ENCODE measurements at regions not wholly inside any gene's neighbourhood (a gene's known extent, or its start where the extent isn't known, plus 50 kb on each side); places are given as distances from the start of the nearest gene placed in this dataset.
A peak's percentile ranks its signal among the peaks of the same experiment; 100 is the strongest.

GRCh38 chr1:201696217-201696761, 132.7 kb upstream of the IPO9 start:
- peaks cover 8 to 53% of the 10 kb centered on the region in 2 donors for H3K4me1 ChIP-seq
- H3K9me3 ChIP-seq = no peaks in the 10 kb centered on the region
- H3K27ac ChIP-seq = peak overlapping the region; percentile 74 to 82 (median 78)
- peak; percentile 97 to 98 for DNase-seq
- no peaks in the 10 kb centered on the region for H3K36me3 ChIP-seq
- no peaks in the 10 kb centered on the region for H3K27me3 ChIP-seq
- 21 to 32% methylated on average over 13 of the region's 13 CpGs for WGBS, 2 donors
- intact Hi-C loops (cut with DNase I) = no loop called here
- peak in 1 of 2 donors; percentile 54 for TF ChIP-seq POLR2A (IDR thresholded peaks at IDR 0.05)
- TF ChIP-seq, protein P1, sequence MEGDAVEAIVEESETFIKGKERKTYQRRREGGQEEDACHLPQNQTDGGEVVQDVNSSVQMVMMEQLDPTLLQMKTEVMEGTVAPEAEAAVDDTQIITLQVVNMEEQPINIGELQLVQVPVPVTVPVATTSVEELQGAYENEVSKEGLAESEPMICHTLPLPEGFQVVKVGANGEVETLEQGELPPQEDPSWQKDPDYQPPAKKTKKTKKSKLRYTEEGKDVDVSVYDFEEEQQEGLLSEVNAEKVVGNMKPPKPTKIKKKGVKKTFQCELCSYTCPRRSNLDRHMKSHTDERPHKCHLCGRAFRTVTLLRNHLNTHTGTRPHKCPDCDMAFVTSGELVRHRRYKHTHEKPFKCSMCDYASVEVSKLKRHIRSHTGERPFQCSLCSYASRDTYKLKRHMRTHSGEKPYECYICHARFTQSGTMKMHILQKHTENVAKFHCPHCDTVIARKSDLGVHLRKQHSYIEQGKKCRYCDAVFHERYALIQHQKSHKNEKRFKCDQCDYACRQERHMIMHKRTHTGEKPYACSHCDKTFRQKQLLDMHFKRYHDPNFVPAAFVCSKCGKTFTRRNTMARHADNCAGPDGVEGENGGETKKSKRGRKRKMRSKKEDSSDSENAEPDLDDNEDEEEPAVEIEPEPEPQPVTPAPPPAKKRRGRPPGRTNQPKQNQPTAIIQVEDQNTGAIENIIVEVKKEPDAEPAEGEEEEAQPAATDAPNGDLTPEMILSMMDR (IDR thresholded peaks at IDR 0.05) = peak in 2 of 6 experiments; percentile 10 to 11
- H3K4me3 ChIP-seq (replicated peaks in 1 of 3) = no peak overlapping the region

- no peak for TF ChIP-seq POLR2A (IDR thresholded peaks at IDR 0.05)
- TF ChIP-seq, protein P1 (IDR thresholded peaks at IDR 0.05) = no peak
- Histone ChIP-seq H3K27ac (peak overlapping the region in 2 of 3 donors; percentile 31 to 32), H3K36me3 (no peaks in the 10 kb centered on the region), H3K4me1 (peaks cover 8 to 46% of the 10 kb centered on the region in 2 donors), H3K27me3 (no peaks in the 10 kb centered on the region), H3K9me3 (no peaks in the 10 kb centered on the region), H3K4me3 (replicated peaks in 1 of 3) (no peak overlapping the region)
- no peak for DNase-seq
- intact Hi-C loops (cut with DNase I) = no loop called here
- 88 to 91% methylated on average over 4 of the region's 4 CpGs for WGBS, 2 donors
Measured at GRCh38 chr1:201697174-201697573, 131.8 kb upstream of the IPO9 start.

- H3K27ac ChIP-seq = no peak overlapping the region
- no peak for TF ChIP-seq POLR2A (IDR thresholded peaks at IDR 0.05)
- TF ChIP-seq, protein P1 (IDR thresholded peaks at IDR 0.05) = no peak
- H3K4me1 ChIP-seq = peaks cover 9 to 25% of the 10 kb centered on the region in 2 donors
- no peak for DNase-seq
- H3K9me3 ChIP-seq = no peaks in the 10 kb centered on the region
- intact Hi-C loops (cut with DNase I) = no loop called here
- 96 to 97% methylated on average over 2 of the region's 2 CpGs for WGBS, 2 donors
- no peaks in the 10 kb centered on the region for H3K27me3 ChIP-seq
- no peaks in the 10 kb centered on the region for H3K36me3 ChIP-seq
- no peak overlapping the region for H3K4me3 ChIP-seq (replicated peaks in 1 of 3)
Measured at GRCh38 chr1:201701831-201702230, 127.1 kb upstream of the IPO9 start.

GRCh38 chr1:201702936-201703335, 126.0 kb upstream of the IPO9 start:
- intact Hi-C loops (cut with DNase I) = no loop called here
- H3K4me3 ChIP-seq (replicated peaks in 1 of 3) = no peak overlapping the region
- WGBS, 2 donors = 17 to 32% methylated on average over 2 of the region's 2 CpGs
- H3K27ac ChIP-seq = peak overlapping the region; percentile 16 to 81 (median 18)
- TF ChIP-seq, protein P1 (IDR thresholded peaks at IDR 0.05) = no peak
- TF ChIP-seq POLR2A (IDR thresholded peaks at IDR 0.05) = no peak
- H3K27me3 ChIP-seq = no peaks in the 10 kb centered on the region
- H3K4me1 ChIP-seq = peaks cover 9 to 16% of the 10 kb centered on the region in 2 donors
- H3K9me3 ChIP-seq = no peaks in the 10 kb centered on the region
- no peaks in the 10 kb centered on the region for H3K36me3 ChIP-seq
- peak; percentile 67 to 73 for DNase-seq

DNA sequence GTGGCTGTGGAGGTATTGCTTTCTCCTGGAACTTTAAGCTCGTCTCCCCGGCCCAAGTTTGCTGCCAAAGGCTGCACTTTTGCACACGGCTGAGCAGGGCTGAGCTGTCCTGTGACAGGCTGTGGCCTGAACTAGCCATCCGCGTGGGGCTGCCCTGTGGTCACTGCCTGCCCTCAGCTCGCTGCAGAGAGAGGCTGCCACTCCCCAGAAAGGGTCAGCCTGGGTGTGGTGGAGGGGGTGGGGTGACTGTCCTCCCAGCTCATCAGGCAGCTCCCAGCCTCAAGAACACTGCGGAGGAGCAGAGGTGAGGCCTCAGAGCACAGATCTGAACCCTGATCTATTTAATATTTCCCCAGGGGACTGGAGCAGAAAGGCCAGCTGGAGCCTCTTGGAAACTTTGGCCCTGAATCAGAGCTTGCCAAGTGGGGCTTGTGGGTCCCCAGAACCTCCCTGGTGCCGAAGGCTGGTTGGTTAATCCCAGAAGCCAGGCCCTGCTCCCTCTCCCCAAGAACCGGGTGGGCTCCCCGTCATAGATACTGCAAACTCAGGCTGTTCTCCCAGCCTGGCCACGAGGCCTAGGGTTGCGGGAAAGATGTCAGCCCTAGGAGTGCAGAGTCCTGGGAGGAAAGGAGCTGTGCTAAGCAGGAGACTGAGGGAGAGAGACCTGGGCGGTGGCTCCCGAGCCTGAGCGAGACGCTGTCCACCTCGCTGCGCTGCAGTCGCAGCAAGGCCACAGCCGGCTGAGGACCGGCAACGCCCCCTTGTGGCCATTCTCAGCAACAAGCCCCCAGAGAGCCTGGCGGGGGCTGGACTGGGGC, 125.1 kb upstream of the IPO9 start:
- no peak for TF ChIP-seq POLR2A (IDR thresholded peaks at IDR 0.05)
- TF ChIP-seq, protein P1 (IDR thresholded peaks at IDR 0.05) = peak; percentile 89 to 98 (median 95)
- 3 to 18% methylated on average over 3 to 11 of the region's 23 CpGs for WGBS, 2 donors
- peak; percentile 85 to 89 for DNase-seq
- H3K36me3 ChIP-seq = no peaks in the 10 kb centered on the region
- H3K27ac ChIP-seq = peak overlapping the region; percentile 16 to 81 (median 18)
- peaks cover 9 to 16% of the 10 kb centered on the region in 2 donors for H3K4me1 ChIP-seq
- intact Hi-C loops (cut with DNase I) = loop anchor here (1.0 kb wide), 1 partner anchor 145 kb away; no protein-coding TSS in a partner anchor
- H3K9me3 ChIP-seq = no peaks in the 10 kb centered on the region
- H3K4me3 ChIP-seq (replicated peaks in 1 of 3) = no peak overlapping the region
- H3K27me3 ChIP-seq = no peaks in the 10 kb centered on the region

Measured in thyroid gland (tissue), 4 donors.